Heart right ventricle (tissue), 16 donors: ENCODE measurements at regions not wholly inside any gene's neighbourhood (a gene's known extent, or its start where the extent isn't known, plus 50 kb on each side); places are given as distances from the start of the nearest gene placed in this dataset.

Experiments
- ATAC-seq, 8 donors: fragments of 200-7000 bp; cut with Tn5 transposase; one replicate each; pipeline ENCODE4 v1.9.1; 2020; ENCODE audit warnings: mild to moderate bottlenecking in 8 of 8, moderate library complexity in 8 of 8, moderate number of reproducible peaks in 1 of 8
- DNase-seq, 2 donors: peaks; one replicate each; pipeline ENCODE4 v3.0.0-alpha.2; 2020
- H3K27ac ChIP-seq, 10 donors: fragments of 200-600 bp; sonication (generic) in 2 of 10; one replicate each; pipeline versions ENCODE4 v1.5.0 to v1.8.0; 2020 to 2022; ENCODE audit warnings: mild to moderate bottlenecking in 3 of 10
- H3K27me3 ChIP-seq, 7 donors: fragments of 200-600 bp; one replicate each; pipeline ENCODE4 v1.8.0; 2021 to 2022; ENCODE audit warnings: mild to moderate bottlenecking in 2 of 7
- H3K36me3 ChIP-seq, 9 donors: fragments of 200-600 bp; sonication (generic) in 1 of 9; one replicate each; pipeline versions ENCODE4 v1.5.0 to v1.8.0; 2020 to 2022; ENCODE audit warnings: mild to moderate bottlenecking in 2 of 9
- H3K4me1 ChIP-seq, 9 donors: fragments of 200-600 bp; sonication (generic) in 1 of 9; one replicate each; pipeline versions ENCODE4 v1.5.0 to v1.8.0; 2020 to 2022; ENCODE audit warnings: mild to moderate bottlenecking in 4 of 9
- H3K4me3 ChIP-seq, 10 donors: fragments of 200-600 bp; sonication (generic) in 2 of 10; one replicate each; pipeline versions ENCODE4 v1.5.0 to v1.8.0; 2020 to 2022; ENCODE audit warnings: mild to moderate bottlenecking in 7 of 10, moderate library complexity in 2 of 10
- H3K9me3 ChIP-seq, 11 donors: fragments of 200-600 bp in 10 of 11; sonication (generic) in 2 of 11; one replicate each; pipeline versions ENCODE4 v1.5.0 to v1.8.0; 2013 to 2022; ENCODE audit warnings: mild to moderate bottlenecking in 2 of 11, control low read depth in 1 of 11, moderate library complexity in 1 of 11
- CTCF ChIP-seq, 9 donors: fragments of 200-600 bp; sonication (generic) in 2 of 9; IDR thresholded peaks; one replicate each; pipeline versions ENCODE4 v1.5.0 to v1.8.0; 2021 to 2022; ENCODE audit warnings: antibody characterized with exemption in 9 of 9, mild to moderate bottlenecking in 5 of 9, moderate library complexity in 1 of 9
- WGBS, 2 donors: extraction: QIAGEN DNeasy Blood & Tissue Kit; methylation state at CpG; one replicate each; pipeline ENCODE4 v1.1.7; 2013; ENCODE audit warnings: inconsistent platforms in 1 of 2; 5-methylcytosine and 5-hydroxymethylcytosine counted together
- intact Hi-C, 10 donors: fragments of 100-400 bp; cut with DNase I; formaldehyde crosslinking; loops; one replicate each; pipeline versions ENCODE4 v1.11.1 to v1.14.2; 2022
- donor health status: Arrhythmogenic right ventricular cardiomyopathy.
- donor health status: ischemic (EF 13 %, LVEDD 7.1; RV severe dilation, severe dysfunction).
- donor health status: healthy with polysubstance abuse.
- donor health status: DM: no; HTN: yes; CAD: no.
- donor health status: DM: no; HTN: no; CAD: no.
- donor health status: ischemic (EF 25% LVEDD 6.9; RV normal size, moderate dysfunction).
- donor health status: ischemic (EF 25% LVEDD 5.7; RV mildly dilated, moderate dysfunction).
- donor health status: healthy.
- donor health status: DM: yes; HTN: yes; CAD: no.
- donor health status: Ischemic cardiomyopathy.
- donor health status: ischemic (EF 35%, LVEDD 5.7; RV mildly dilated, moderate dysfunction).
- donor health status: nonischemic (EF 11% LVEDD 7.7; RV severe dilation, severe dysfunction).
- donor health status: DM: yes; HTN: yes; CAD: no.
- donor health status: PGD.
- donor health status: ischemic (EF 29% LVEDD 5.4; RV normal size, mild dysfunction).
- donor health status: nonischemic (EF 23%, LVEDD 6.1; RV moderate dilation, normal function).

- H3K4me3 ChIP-seq = no peak overlapping the region
- intact Hi-C loops = no loop called here
- no peaks in the 10 kb centered on the region for H3K36me3 ChIP-seq
- DNase-seq (no peak), ATAC-seq (no peak)
- no peak overlapping the region for H3K27ac ChIP-seq
- H3K4me1 ChIP-seq = no peaks in the 10 kb centered on the region
- H3K9me3 ChIP-seq = no peaks in the 10 kb centered on the region
- no peak for TF ChIP-seq CTCF (IDR thresholded peaks at IDR 0.05)
- H3K27me3 ChIP-seq = no peaks in the 10 kb centered on the region
Measured at GRCh38 chr5:52342361-52342760, 445.4 kb upstream of the ITGA1 start.

DNA sequence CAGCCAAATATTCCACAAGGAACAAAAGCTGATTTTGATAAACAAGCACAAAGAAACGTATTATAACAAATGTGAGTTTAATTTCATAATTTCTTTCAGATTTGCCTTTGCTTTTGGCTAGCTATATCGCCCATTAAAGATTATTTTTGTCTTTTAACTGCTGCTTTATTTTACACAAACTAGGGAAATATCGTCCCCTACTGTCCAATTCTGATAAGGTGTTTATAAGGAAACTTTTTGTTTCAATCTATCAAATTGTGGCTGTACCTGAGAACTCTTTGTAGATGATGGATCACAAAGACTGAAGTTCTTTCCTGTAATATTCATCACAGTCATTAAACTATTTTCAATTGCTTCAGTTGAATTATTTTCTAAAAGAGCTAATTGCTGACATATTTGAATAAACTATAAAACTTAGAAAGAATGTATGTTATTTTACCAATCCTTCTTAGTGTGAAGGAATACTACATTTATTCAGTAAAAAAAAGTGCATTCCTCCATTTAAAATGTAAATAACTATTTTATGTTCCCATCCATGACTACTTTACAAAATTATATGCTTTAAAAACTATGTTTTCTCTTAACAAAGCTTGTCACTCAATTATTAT, 431.3 kb upstream of the ITGA1 start:
- TF ChIP-seq CTCF (IDR thresholded peaks at IDR 0.05) = peak in 8 of 9 donors; percentile 5 to 44 (median 30)
- no peaks in the 10 kb centered on the region for H3K4me1 ChIP-seq
- DNase-seq = no peak
- intact Hi-C loops = no loop called here
- no peaks in the 10 kb centered on the region for H3K36me3 ChIP-seq
- no peak overlapping the region for H3K27ac ChIP-seq
- 35 to 43% methylated on average over 3 of the region's 3 CpGs for WGBS, 2 donors
- H3K4me3 ChIP-seq = no peak overlapping the region
- ATAC-seq = no peak
- no peaks in the 10 kb centered on the region for H3K9me3 ChIP-seq
- H3K27me3 ChIP-seq = no peaks in the 10 kb centered on the region

- no peak for ATAC-seq
- Histone ChIP-seq H3K27ac (no peak overlapping the region), H3K9me3 (no peaks in the 10 kb centered on the region), H3K27me3 (no peaks in the 10 kb centered on the region), H3K4me3 (no peak overlapping the region), H3K4me1 (no peaks in the 10 kb centered on the region), H3K36me3 (no peaks in the 10 kb centered on the region)
- TF ChIP-seq CTCF (IDR thresholded peaks at IDR 0.05) = no peak
- no peak for DNase-seq
- intact Hi-C loops = no loop called here
Measured at GRCh38 chr5:52359261-52359660, 428.5 kb upstream of the ITGA1 start.

DNA sequence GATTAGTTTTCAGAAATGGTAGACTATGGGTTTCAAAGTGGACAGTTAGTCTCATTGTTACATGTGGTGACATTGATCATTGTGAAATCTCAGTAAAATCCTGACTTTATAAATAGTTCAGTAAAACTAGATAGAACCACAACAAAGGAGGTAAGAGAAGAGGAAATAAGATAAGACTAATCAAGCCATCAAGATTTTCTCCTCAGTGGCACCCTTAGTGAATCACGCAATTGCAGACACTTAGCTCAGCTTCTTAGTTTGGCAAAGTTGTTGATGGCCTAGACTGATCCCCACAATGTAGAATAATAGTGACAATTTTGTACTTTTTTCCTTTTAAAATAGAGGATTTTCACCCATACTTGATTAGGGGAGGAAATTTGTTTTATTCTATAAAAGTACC, 426.7 kb upstream of the ITGA1 start:
- intact Hi-C loops = no loop called here
- H3K4me1 ChIP-seq = no peaks in the 10 kb centered on the region
- TF ChIP-seq CTCF (IDR thresholded peaks at IDR 0.05) = no peak
- no peak overlapping the region for H3K27ac ChIP-seq
- no peaks in the 10 kb centered on the region for H3K9me3 ChIP-seq
- H3K36me3 ChIP-seq = no peaks in the 10 kb centered on the region
- DNase-seq (no peak), ATAC-seq (no peak)
- 75 to 80% methylated on average over 1 of the region's 1 CpG for WGBS, 2 donors
- no peak overlapping the region for H3K4me3 ChIP-seq
- no peaks in the 10 kb centered on the region for H3K27me3 ChIP-seq

GRCh38 chr5:52374286-52374685, 413.4 kb upstream of the ITGA1 start:
- no peak for TF ChIP-seq CTCF (IDR thresholded peaks at IDR 0.05)
- Histone ChIP-seq H3K9me3 (no peaks in the 10 kb centered on the region), H3K4me3 (no peak overlapping the region), H3K27ac (no peak overlapping the region), H3K36me3 (no peaks in the 10 kb centered on the region), H3K27me3 (no peaks in the 10 kb centered on the region), H3K4me1 (no peaks in the 10 kb centered on the region)
- intact Hi-C loops = no loop called here
- no peak for DNase-seq
- no peak for ATAC-seq
